ENCODE measurements at regions not wholly inside any gene's neighbourhood (a gene's known extent, or its start where the extent isn't known, plus 50 kb on each side); places are given as distances from the start of the nearest gene placed in this dataset.
"Not testable (repeated sequence)": the region's sequence is repeated elsewhere in the genome, so short reads cannot be mapped to it uniquely, and the experiment has no call there.

DNA sequence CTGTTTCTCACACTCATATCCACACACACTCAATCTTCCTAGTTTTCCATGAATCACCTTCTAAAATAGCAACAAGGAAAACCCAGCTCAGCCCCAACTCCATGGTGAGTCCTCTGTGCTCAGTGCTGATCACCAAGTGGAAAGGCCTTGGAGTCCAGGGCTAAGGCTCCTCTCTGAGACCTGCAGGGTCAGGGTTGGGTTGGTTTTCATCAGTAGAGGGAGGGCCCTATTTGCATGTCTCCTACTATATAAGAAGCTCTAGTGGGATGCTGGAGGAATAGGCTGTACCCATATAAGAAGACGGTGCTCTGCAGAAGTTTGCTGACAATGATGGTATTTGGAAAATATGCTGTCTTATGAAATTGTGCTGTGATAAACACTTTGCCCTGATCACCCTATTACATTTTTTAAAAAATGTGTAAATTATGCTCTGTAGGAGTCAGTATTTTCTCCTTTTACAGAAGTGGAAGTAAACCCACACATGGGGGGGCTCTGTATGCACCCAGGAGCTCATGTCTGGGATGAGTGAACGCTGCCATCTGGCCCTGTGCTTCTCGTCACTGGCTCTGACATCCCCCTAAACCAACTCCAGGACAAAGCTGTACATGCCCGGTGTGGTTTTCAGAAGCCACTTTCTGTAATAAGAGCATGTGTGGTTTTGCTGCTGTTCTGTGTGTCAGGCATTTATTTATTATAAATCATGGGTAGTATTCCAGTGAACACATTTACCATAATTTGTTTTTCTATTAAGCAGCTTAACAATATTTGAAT is 536.3 kb downstream of the TMEM121 start:
- H3K4me3 ChIP-seq = no peak overlapping the region
- intact Hi-C loops (cut with DNase I) = no loop called here
- no peaks in the 10 kb centered on the region for H3K9me3 ChIP-seq
- H3K27me3 ChIP-seq = no peaks in the 10 kb centered on the region
- H3K27ac ChIP-seq = no peak overlapping the region
- no peaks in the 10 kb centered on the region for H3K36me3 ChIP-seq
- TF ChIP-seq, protein P1, sequence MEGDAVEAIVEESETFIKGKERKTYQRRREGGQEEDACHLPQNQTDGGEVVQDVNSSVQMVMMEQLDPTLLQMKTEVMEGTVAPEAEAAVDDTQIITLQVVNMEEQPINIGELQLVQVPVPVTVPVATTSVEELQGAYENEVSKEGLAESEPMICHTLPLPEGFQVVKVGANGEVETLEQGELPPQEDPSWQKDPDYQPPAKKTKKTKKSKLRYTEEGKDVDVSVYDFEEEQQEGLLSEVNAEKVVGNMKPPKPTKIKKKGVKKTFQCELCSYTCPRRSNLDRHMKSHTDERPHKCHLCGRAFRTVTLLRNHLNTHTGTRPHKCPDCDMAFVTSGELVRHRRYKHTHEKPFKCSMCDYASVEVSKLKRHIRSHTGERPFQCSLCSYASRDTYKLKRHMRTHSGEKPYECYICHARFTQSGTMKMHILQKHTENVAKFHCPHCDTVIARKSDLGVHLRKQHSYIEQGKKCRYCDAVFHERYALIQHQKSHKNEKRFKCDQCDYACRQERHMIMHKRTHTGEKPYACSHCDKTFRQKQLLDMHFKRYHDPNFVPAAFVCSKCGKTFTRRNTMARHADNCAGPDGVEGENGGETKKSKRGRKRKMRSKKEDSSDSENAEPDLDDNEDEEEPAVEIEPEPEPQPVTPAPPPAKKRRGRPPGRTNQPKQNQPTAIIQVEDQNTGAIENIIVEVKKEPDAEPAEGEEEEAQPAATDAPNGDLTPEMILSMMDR (IDR thresholded peaks at IDR 0.05) = no peak
- no peak for TF ChIP-seq POLR2AphosphoS5 (IDR thresholded peaks at IDR 0.05; ENCODE audit: insufficient read depth in 1 of 2, low read depth in 1 of 2)
- TF ChIP-seq POLR2A (IDR thresholded peaks at IDR 0.05) = no peak
- DNase-seq (ENCODE audit: extremely low spot score in 2 of 2) = no peak
- H3K4me1 ChIP-seq = no peaks in the 10 kb centered on the region

DNA sequence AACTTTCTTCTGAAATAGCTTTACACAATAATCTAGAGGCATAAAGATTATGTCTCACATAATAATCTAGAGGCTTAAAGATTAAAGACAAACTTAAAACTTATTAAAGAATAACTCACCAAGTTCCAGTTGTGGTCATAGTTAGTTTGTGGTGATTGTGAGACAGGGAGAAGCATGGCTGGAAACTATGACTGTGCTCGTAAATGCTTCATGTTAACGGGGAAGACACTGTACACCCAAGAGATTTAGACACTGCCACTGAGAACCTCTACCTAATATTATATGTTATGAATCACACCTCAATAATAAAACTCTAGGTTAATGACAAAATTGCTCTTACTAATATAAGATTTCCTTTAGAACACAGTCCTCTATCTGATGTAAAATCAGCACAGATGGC is 541.6 kb downstream of the TMEM121 start:
- intact Hi-C loops (cut with DNase I) = no loop called here
- no peak overlapping the region for H3K27ac ChIP-seq
- no peaks in the 10 kb centered on the region for H3K9me3 ChIP-seq
- H3K4me1 ChIP-seq = no peaks in the 10 kb centered on the region
- H3K36me3 ChIP-seq = no peaks in the 10 kb centered on the region
- DNase-seq (ENCODE audit: extremely low spot score in 2 of 2) = no peak
- H3K27me3 ChIP-seq = no peaks in the 10 kb centered on the region
- TF ChIP-seq, protein P1 (IDR thresholded peaks at IDR 0.05) = no peak
- TF ChIP-seq POLR2AphosphoS5 (IDR thresholded peaks at IDR 0.05; ENCODE audit: insufficient read depth in 1 of 2, low read depth in 1 of 2) (no peak), POLR2A (IDR thresholded peaks at IDR 0.05) (no peak)
- no peak overlapping the region for H3K4me3 ChIP-seq

DNA sequence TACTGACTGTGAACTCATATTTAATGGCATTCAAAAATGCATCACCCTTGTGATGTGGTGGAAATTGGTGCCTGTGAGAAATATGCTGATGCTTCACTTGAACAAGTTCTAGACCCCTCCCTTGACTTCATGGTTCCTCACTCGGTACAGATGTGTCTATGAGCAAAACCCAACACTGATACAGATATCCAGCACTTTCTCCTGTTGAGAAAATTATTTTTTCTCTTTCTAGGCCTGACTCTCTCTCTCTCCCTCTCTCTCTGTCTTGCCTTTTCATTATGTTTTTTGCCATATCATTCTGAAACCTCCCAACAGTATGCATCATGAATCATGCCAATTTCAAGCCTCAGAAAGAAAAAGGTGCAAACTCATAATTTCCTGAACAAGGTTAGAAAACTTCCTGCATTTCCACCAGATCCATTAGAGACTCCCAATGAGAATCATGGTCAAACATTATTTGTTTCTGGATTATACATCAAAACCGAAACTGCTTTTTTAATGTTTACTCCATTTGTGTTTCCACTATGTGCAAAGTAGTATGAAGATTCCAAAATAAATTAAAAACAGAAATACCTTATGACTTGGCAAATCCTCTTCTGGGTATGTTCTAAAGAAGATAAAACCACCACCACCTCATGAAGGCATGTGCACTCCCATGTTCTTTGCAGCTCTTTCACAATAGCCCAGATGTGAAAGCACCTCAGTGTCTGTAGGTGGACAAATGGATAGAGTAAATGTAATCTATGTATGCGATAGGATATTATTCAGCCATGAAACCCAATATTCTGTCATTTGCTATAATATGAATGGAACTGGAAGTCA is 543.6 kb downstream of the TMEM121 start:
- intact Hi-C loops (cut with DNase I) = no loop called here
- Histone ChIP-seq H3K27me3 (no peaks in the 10 kb centered on the region), H3K9me3 (no peaks in the 10 kb centered on the region), H3K4me1 (no peaks in the 10 kb centered on the region), H3K36me3 (no peaks in the 10 kb centered on the region), H3K4me3 (no peak overlapping the region), H3K27ac (no peak overlapping the region)
- TF ChIP-seq POLR2A (IDR thresholded peaks at IDR 0.05) (no peak), POLR2AphosphoS5 (IDR thresholded peaks at IDR 0.05; ENCODE audit: insufficient read depth in 1 of 2, low read depth in 1 of 2) (no peak)
- TF ChIP-seq, protein P1 (IDR thresholded peaks at IDR 0.05) = no peak
- DNase-seq (ENCODE audit: extremely low spot score in 2 of 2) = no peak

DNA sequence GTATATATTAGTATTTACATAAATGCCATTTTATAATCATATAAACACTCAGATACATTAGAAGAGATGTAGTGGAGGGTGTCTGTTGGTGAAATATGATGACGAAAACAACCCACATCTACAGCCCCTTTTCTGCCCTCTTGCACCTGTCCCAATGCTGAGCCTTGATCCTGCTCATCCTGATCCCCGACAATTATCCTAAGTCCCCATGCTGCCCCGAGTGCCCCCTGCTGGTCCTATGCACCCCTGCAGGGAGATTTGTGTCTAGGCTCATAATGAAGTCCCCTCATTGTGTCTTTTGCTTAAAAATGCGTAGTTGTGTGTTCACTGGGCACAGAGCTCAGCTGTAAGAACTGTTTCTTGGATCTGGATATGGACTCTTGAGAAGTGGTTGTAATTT is 554.5 kb downstream of the TMEM121 start:
- DNase-seq (ENCODE audit: extremely low spot score in 2 of 2) = no peak
- Histone ChIP-seq H3K27me3 (no peaks in the 10 kb centered on the region), H3K9me3 (no peaks in the 10 kb centered on the region), H3K4me1 (no peaks in the 10 kb centered on the region), H3K36me3 (no peaks in the 10 kb centered on the region), H3K27ac (no peak overlapping the region), H3K4me3 (no peak overlapping the region)
- TF ChIP-seq, protein P1 (IDR thresholded peaks at IDR 0.05) = no peak
- TF ChIP-seq POLR2AphosphoS5 (IDR thresholded peaks at IDR 0.05; ENCODE audit: insufficient read depth in 1 of 2, low read depth in 1 of 2) = no peak
- intact Hi-C loops (cut with DNase I) = no loop called here

DNA sequence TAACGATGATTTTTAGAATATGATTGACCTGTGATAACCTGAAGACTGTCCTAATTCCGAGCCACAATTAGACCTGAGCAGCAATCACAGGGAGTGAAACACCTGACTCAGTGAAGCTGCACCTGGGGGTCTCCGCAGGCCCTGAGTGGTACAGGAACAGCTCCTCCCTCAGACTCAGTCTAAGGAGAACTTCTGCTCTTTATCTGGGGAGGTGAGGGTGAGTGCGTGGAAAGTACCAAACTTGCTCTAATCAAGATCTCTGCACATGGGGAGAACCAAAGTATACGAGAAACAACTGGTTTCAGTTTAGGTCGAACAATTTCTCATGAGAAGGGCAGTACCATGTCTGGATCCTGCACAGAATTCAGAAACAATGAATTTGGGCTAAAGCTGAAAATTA is 555.3 kb downstream of the TMEM121 start:
- DNase-seq (ENCODE audit: extremely low spot score in 2 of 2); H3K4me3 ChIP-seq; H3K9me3 ChIP-seq; intact Hi-C loops (cut with DNase I); H3K27me3 ChIP-seq; H3K27ac ChIP-seq; H3K4me1 ChIP-seq; H3K36me3 ChIP-seq: not testable (repeated sequence)
